SK-N-SH treated with all-trans-retinoic acid at 6 μM for 48 hours (cell line): ENCODE measurements at regions not wholly inside any gene's neighbourhood (a gene's known extent, or its start where the extent isn't known, plus 50 kb on each side); places are given as distances from the start of the nearest gene placed in this dataset.

Experiments
- ATAC-seq: fragments of 200-7000 bp; cut with Tn5 transposase; 3 replicates; pipeline ENCODE4 v1.9.1; 2020; ENCODE audit warnings: mild to moderate bottlenecking, moderate library complexity
- ARNTL ChIP-seq: fragments of 450-650 bp; formaldehyde crosslinking; IDR thresholded peaks from 2 replicates; pipeline ENCODE4 v1.5.0; 2020; ENCODE audit warnings: low read depth, mild to moderate bottlenecking, moderate library complexity, borderline replicate concordance
- BACH2 ChIP-seq: fragments of 250-450 bp; sonication (Bioruptor Pico); IDR thresholded peaks from 2 replicates; pipeline ENCODE4 v1.9.0; 2021; ENCODE audit warnings: mild to moderate bottlenecking, borderline replicate concordance
- ESRRG ChIP-seq: fragments of 250-450 bp; sonication (Bioruptor Pico); IDR thresholded peaks from 2 replicates; pipeline ENCODE4 v1.6.1; 2021; ENCODE audit warnings: mild to moderate bottlenecking
- GLIS3 ChIP-seq: fragments of 250-450 bp; sonication (Bioruptor Pico); IDR thresholded peaks from 2 replicates; pipeline ENCODE4 v1.5.0; 2020; ENCODE audit warnings: mild to moderate bottlenecking, moderate library complexity
- ISL1 ChIP-seq: fragments of 250-450 bp; sonication (Bioruptor Pico); IDR thresholded peaks from 2 replicates; pipeline ENCODE4 v2.1.2; 2022; ENCODE audit warnings: mild to moderate bottlenecking, moderate library complexity
- OSR1 ChIP-seq: fragments of 250-450 bp; sonication (Bioruptor Pico); IDR thresholded peaks from 2 replicates; pipeline ENCODE4 v1.8.0; 2022; ENCODE audit warnings: moderate library complexity, mild to moderate bottlenecking, inconsistent platforms
- PPARA ChIP-seq: fragments of 250-450 bp; sonication (Bioruptor Pico); IDR thresholded peaks from 2 replicates; pipeline ENCODE4 v1.5.0; 2020; ENCODE audit warnings: mild to moderate bottlenecking, borderline replicate concordance
- RARB ChIP-seq: fragments of 250-450 bp; sonication (Bioruptor Pico); IDR thresholded peaks from 2 replicates; pipeline ENCODE4 v1.8.0; 2021; ENCODE audit warnings: mild to moderate bottlenecking, moderate library complexity
- SNAI2 ChIP-seq: fragments of 250-450 bp; sonication (Bioruptor Pico); IDR thresholded peaks from 2 replicates; pipeline ENCODE4 v1.5.0; 2020; ENCODE audit warnings: mild to moderate bottlenecking, moderate library complexity
- TCF4 ChIP-seq: fragments of 250-450 bp; sonication (Bioruptor Pico); IDR thresholded peaks from 2 replicates; pipeline ENCODE4 v1.8.0; 2021; ENCODE audit warnings: mild to moderate bottlenecking, moderate library complexity, borderline replicate concordance
- TOX ChIP-seq: fragments of 250-450 bp; sonication (Bioruptor Pico); IDR thresholded peaks from 2 replicates; pipeline ENCODE4 v1.8.0; 2021; ENCODE audit warnings: mild to moderate bottlenecking, moderate library complexity, borderline replicate concordance
- ZC3H10 ChIP-seq: fragments of 250-450 bp; sonication (Bioruptor Pico); IDR thresholded peaks from 2 replicates; pipeline ENCODE4 v1.5.1; 2021; ENCODE audit warnings: mild to moderate bottlenecking, moderate library complexity
- ZFP3 ChIP-seq: fragments of 250-450 bp; sonication (Bioruptor Pico); IDR thresholded peaks from 2 replicates; pipeline ENCODE4 v1.5.0; 2020; ENCODE audit warnings: mild to moderate bottlenecking, moderate library complexity
- ZFP30 ChIP-seq: fragments of 450-650 bp; formaldehyde crosslinking; IDR thresholded peaks from 2 replicates; pipeline ENCODE4 v1.5.0; 2022; ENCODE audit warnings: mild to moderate bottlenecking, moderate library complexity
- ZNF565 ChIP-seq: fragments of 450-650 bp; formaldehyde crosslinking; conservative IDR thresholded peaks from 2 replicates; pipeline ENCODE4 v1.5.0; 2020; ENCODE audit warnings: low read depth, mild to moderate bottlenecking, moderate library complexity
- ZNF70 ChIP-seq: fragments of 450-650 bp; formaldehyde crosslinking; IDR thresholded peaks from 2 replicates; pipeline ENCODE4 v1.5.0; 2020; ENCODE audit warnings: mild to moderate bottlenecking, moderate library complexity
- ZNF8 ChIP-seq: fragments of 450-650 bp; formaldehyde crosslinking; IDR thresholded peaks from 2 replicates; pipeline ENCODE4 v1.5.0; 2020; ENCODE audit warnings: mild to moderate bottlenecking, moderate library complexity
- TF ChIP-seq, protein P1 (sequence below): fragments of 250-450 bp; sonication (Bioruptor Pico); IDR thresholded peaks from 2 replicates; pipeline ENCODE4 v1.5.0; 2020; ENCODE audit warnings: mild to moderate bottlenecking, moderate library complexity
- TF ChIP-seq, protein P2 (sequence below): fragments of 250-450 bp; sonication (Bioruptor Pico); IDR thresholded peaks from 2 replicates; pipeline ENCODE4 v1.5.1; 2021; ENCODE audit warnings: mild to moderate bottlenecking, moderate library complexity
- TF ChIP-seq, protein P3 (sequence below): fragments of 250-450 bp; sonication (Bioruptor Pico); IDR thresholded peaks from 2 replicates; pipeline ENCODE4 v1.5.1; 2020; ENCODE audit warnings: low read depth, mild to moderate bottlenecking, moderate library complexity
- TF ChIP-seq, protein P4 (sequence below): fragments of 250-450 bp; sonication (Bioruptor Pico); IDR thresholded peaks from 2 replicates; pipeline ENCODE4 v1.8.0; 2020; ENCODE audit warnings: mild to moderate bottlenecking, moderate library complexity, borderline replicate concordance

GRCh38 chr4:121541696-121542095 is 155.1 kb downstream of the ANXA5 start:
- TF ChIP-seq ZFP30 (CRISPR knock-in tag) (no peak), SNAI2 (CRISPR knock-in tag) (no peak), TCF4 (CRISPR knock-in tag) (no peak), ZC3H10 (CRISPR knock-in tag) (no peak), OSR1 (CRISPR knock-in tag) (no peak), GLIS3 (CRISPR knock-in tag) (no peak), RARB (CRISPR knock-in tag) (no peak), ESRRG (no peak), BACH2 (CRISPR knock-in tag) (no peak), PPARA (CRISPR knock-in tag) (no peak), ZNF565 (CRISPR knock-in tag) (no peak), ZFP3 (CRISPR knock-in tag) (no peak), ARNTL (CRISPR knock-in tag) (no peak), ISL1 (no peak)
- TF ChIP-seq, protein P1, sequence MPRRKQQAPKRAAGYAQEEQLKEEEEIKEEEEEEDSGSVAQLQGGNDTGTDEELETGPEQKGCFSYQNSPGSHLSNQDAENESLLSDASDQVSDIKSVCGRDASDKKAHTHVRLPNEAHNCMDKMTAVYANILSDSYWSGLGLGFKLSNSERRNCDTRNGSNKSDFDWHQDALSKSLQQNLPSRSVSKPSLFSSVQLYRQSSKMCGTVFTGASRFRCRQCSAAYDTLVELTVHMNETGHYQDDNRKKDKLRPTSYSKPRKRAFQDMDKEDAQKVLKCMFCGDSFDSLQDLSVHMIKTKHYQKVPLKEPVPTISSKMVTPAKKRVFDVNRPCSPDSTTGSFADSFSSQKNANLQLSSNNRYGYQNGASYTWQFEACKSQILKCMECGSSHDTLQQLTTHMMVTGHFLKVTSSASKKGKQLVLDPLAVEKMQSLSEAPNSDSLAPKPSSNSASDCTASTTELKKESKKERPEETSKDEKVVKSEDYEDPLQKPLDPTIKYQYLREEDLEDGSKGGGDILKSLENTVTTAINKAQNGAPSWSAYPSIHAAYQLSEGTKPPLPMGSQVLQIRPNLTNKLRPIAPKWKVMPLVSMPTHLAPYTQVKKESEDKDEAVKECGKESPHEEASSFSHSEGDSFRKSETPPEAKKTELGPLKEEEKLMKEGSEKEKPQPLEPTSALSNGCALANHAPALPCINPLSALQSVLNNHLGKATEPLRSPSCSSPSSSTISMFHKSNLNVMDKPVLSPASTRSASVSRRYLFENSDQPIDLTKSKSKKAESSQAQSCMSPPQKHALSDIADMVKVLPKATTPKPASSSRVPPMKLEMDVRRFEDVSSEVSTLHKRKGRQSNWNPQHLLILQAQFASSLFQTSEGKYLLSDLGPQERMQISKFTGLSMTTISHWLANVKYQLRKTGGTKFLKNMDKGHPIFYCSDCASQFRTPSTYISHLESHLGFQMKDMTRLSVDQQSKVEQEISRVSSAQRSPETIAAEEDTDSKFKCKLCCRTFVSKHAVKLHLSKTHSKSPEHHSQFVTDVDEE (CRISPR knock-in tag), result no peak
- TF ChIP-seq, protein P2, sequence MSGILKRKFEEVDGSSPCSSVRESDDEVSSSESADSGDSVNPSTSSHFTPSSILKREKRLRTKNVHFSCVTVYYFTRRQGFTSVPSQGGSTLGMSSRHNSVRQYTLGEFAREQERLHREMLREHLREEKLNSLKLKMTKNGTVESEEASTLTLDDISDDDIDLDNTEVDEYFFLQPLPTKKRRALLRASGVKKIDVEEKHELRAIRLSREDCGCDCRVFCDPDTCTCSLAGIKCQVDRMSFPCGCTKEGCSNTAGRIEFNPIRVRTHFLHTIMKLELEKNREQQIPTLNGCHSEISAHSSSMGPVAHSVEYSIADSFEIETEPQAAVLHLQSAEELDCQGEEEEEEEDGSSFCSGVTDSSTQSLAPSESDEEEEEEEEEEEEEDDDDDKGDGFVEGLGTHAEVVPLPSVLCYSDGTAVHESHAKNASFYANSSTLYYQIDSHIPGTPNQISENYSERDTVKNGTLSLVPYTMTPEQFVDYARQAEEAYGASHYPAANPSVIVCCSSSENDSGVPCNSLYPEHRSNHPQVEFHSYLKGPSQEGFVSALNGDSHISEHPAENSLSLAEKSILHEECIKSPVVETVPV, result no peak
- TF ChIP-seq, protein P3, sequence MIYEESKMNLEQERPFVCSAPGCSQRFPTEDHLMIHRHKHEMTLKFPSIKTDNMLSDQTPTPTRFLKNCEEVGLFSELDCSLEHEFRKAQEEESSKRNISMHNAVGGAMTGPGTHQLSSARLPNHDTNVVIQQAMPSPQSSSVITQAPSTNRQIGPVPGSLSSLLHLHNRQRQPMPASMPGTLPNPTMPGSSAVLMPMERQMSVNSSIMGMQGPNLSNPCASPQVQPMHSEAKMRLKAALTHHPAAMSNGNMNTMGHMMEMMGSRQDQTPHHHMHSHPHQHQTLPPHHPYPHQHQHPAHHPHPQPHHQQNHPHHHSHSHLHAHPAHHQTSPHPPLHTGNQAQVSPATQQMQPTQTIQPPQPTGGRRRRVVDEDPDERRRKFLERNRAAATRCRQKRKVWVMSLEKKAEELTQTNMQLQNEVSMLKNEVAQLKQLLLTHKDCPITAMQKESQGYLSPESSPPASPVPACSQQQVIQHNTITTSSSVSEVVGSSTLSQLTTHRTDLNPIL (CRISPR knock-in tag), result no peak
- ATAC-seq, result no peak

DNA sequence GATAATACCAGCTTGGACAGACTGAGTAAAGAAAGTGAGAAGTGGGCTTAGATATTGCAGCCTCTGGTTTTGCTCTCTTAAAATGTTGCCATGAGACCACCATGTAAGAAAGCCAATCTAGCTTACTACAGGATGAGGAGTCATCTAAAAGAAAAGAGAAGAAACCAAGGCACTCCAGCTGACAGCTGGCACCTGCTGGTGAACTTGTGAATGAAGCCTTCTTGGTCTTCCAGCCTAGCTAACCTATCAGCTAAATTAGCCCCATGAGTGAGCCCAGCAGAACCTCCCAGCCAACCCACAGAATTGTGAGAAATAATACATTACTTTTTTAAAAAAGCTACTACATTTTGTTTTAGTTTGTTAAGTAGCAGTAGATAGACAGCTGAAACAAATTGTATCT is 154.5 kb upstream of the QRFPR start:
- ATAC-seq, result no peak
- TF ChIP-seq GLIS3 (CRISPR knock-in tag) (no peak), ISL1 (no peak), TOX (CRISPR knock-in tag) (no peak), ZNF8 (CRISPR knock-in tag) (no peak), ZNF70 (CRISPR knock-in tag) (no peak), RARB (CRISPR knock-in tag) (no peak), ZFP30 (CRISPR knock-in tag) (no peak)
- TF ChIP-seq, protein P3 (CRISPR knock-in tag), result no peak

DNA sequence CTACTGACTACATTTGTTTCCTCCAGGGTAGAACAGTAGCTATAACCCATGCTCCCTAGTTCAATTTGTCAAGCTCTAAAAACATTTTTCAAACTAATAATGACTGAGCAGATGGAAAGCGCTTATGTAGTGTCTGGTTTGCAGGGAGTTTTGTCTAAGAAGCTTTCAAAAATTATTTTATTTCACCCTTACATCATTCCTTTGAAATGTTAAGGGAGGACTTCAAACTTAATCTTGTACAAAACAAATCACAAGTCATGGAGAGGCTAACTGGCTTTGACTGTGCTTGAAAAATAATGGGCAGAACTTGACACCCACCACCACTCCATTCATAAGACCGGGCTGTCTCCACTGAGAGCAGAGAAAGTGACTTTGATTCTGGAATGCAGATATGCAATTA is 153.4 kb upstream of the QRFPR start:
- TF ChIP-seq, protein P2, result no peak
- no peak for TF ChIP-seq ZNF70 (CRISPR knock-in tag)
- TF ChIP-seq TCF4 (CRISPR knock-in tag), result no peak
- TF ChIP-seq, protein P1 (CRISPR knock-in tag), result no peak
- TF ChIP-seq, protein P3 (CRISPR knock-in tag), result no peak
- TF ChIP-seq ZNF565 (CRISPR knock-in tag), result no peak
- no peak for TF ChIP-seq ISL1
- TF ChIP-seq ZFP30 (CRISPR knock-in tag), result no peak
- TF ChIP-seq, protein P4, sequence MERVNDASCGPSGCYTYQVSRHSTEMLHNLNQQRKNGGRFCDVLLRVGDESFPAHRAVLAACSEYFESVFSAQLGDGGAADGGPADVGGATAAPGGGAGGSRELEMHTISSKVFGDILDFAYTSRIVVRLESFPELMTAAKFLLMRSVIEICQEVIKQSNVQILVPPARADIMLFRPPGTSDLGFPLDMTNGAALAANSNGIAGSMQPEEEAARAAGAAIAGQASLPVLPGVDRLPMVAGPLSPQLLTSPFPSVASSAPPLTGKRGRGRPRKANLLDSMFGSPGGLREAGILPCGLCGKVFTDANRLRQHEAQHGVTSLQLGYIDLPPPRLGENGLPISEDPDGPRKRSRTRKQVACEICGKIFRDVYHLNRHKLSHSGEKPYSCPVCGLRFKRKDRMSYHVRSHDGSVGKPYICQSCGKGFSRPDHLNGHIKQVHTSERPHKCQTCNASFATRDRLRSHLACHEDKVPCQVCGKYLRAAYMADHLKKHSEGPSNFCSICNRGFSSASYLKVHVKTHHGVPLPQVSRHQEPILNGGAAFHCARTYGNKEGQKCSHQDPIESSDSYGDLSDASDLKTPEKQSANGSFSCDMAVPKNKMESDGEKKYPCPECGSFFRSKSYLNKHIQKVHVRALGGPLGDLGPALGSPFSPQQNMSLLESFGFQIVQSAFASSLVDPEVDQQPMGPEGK (CRISPR knock-in tag), result no peak
- no peak for TF ChIP-seq ZC3H10 (CRISPR knock-in tag)
- no peak for TF ChIP-seq OSR1 (CRISPR knock-in tag)
- no peak for TF ChIP-seq RARB (CRISPR knock-in tag)
- no peak for TF ChIP-seq ZFP3 (CRISPR knock-in tag)
- no peak for TF ChIP-seq GLIS3 (CRISPR knock-in tag)
- TF ChIP-seq ESRRG, result no peak
- TF ChIP-seq TOX (CRISPR knock-in tag), result no peak
- TF ChIP-seq, all 23 proteins: peak for 0
- no peak for ATAC-seq
